GM12892 (cell line): ENCODE measurements at regions not wholly inside any gene's neighbourhood (a gene's known extent, or its start where the extent isn't known, plus 50 kb on each side); places are given as distances from the start of the nearest gene placed in this dataset.

ENCODE experiments used
- POLR2A ChIP-seq: IDR thresholded peaks from 2 replicates; pipeline ENCODE4 v1.6.1; 2011; ENCODE audit warnings: low read depth, low read length, control low read depth
- POLR2AphosphoS5 ChIP-seq: IDR thresholded peaks from 2 replicates; pipeline ENCODE4 v1.6.1; 2011; ENCODE audit warnings: low read depth, low read length, control low read depth

- no peak for TF ChIP-seq POLR2AphosphoS5
- TF ChIP-seq POLR2A, result no peak
Measured at GRCh38 chr18:39167990-39168389, 1602.4 kb upstream of the CELF4 start.
